NCI-H2029 (cell line): ENCODE measurements at regions not wholly inside any gene's neighbourhood (a gene's known extent, or its start where the extent isn't known, plus 50 kb on each side); places are given as distances from the start of the nearest gene placed in this dataset.
"Not testable (repeated sequence)": the region's sequence is repeated elsewhere in the genome, so short reads cannot be mapped to it uniquely, and the experiment has no call there.

Experiments
- DNase-seq: peaks from one replicate; lab custom pipeline; 2025; lab: John Stamatoyannopoulos, UW

GRCh38 chr7:79625921-79626320 is 172.5 kb upstream of the MAGI2 start:
- DNase-seq, result not testable (repeated sequence)

GRCh38 chr7:79624336-79624735 is 170.9 kb upstream of the MAGI2 start:
- no peak for DNase-seq

GRCh38 chr7:79622781-79623180 is 169.3 kb upstream of the MAGI2 start:
- no peak for DNase-seq

GRCh38 chr7:79620291-79620690 is 166.8 kb upstream of the MAGI2 start:
- no peak for DNase-seq

GRCh38 chr7:79619216-79619615 is 165.7 kb upstream of the MAGI2 start:
- no peak for DNase-seq

- DNase-seq, result no peak
Observed at GRCh38 chr7:79615871-79616640, 162.6 kb upstream of the MAGI2 start.

- no peak for DNase-seq
Observed at GRCh38 chr7:79615466-79615865, 162.0 kb upstream of the MAGI2 start.

- DNase-seq, result no peak
Observed at GRCh38 chr7:79612903-79613302, 159.4 kb upstream of the MAGI2 start.

GRCh38 chr7:79612022-79612421 is 158.6 kb upstream of the MAGI2 start:
- no peak for DNase-seq

- no peak for DNase-seq
Observed at GRCh38 chr7:79610748-79611304, 157.4 kb upstream of the MAGI2 start.

- no peak for DNase-seq
Observed at GRCh38 chr7:79610313-79610712, 156.8 kb upstream of the MAGI2 start.

GRCh38 chr7:79608005-79608404 is 154.5 kb upstream of the MAGI2 start:
- DNase-seq, result no peak

- DNase-seq, result no peak
Observed at GRCh38 chr7:79604841-79605240, 151.4 kb upstream of the MAGI2 start.

- DNase-seq, result peak; percentile 64
Observed at GRCh38 chr7:79598351-79598750, 144.9 kb upstream of the MAGI2 start.

- DNase-seq, result not testable (repeated sequence)
Observed at GRCh38 chr7:79594671-79595070, 141.2 kb upstream of the MAGI2 start.

GRCh38 chr7:79593866-79594301 is 140.4 kb upstream of the MAGI2 start:
- DNase-seq, result peak; percentile 55

- DNase-seq, result no peak
Observed at GRCh38 chr7:79590916-79591623, 137.6 kb upstream of the MAGI2 start.

- DNase-seq, result no peak
Observed at GRCh38 chr7:79590391-79590790, 136.9 kb upstream of the MAGI2 start.

GRCh38 chr7:79570903-79571302 is 117.4 kb upstream of the MAGI2 start:
- no peak for DNase-seq

GRCh38 chr7:79563821-79564522 is 110.5 kb upstream of the MAGI2 start:
- DNase-seq, result no peak

- DNase-seq, result peak; percentile 13
Observed at GRCh38 chr7:79555571-79555970, 102.1 kb upstream of the MAGI2 start.

- DNase-seq, result no peak
Observed at GRCh38 chr7:79553811-79554555, 100.5 kb upstream of the MAGI2 start.
